ENCODE measurements at regions not wholly inside any gene's neighbourhood (a gene's known extent, or its start where the extent isn't known, plus 50 kb on each side); places are given as distances from the start of the nearest gene placed in this dataset.

DNA sequence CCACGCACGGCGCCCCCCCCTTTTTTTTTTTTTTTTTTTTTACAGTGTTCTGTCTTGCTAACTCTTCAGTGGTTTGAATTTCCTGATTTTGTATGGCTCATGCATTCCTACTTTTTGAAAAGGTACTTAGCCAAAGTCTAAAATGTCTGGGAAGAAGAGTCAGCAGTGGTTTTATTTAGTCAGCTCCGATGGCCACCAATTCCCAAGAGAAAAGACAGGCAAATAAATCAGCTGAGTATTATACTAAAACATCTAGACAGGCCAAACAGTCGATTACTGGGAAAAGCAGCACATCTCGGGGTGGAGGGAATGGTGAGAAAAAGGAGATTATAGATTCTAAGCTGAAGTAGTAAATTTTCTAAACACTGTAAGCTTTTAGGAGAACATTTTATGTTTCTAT lies 192.5 kb upstream of the ZRANB2 start:
- no peaks in the 10 kb centered on the region for H3K27me3 ChIP-seq (ENCODE audit: control insufficient read depth in 2 of 2, insufficient read depth in 1 of 2, low read length in 1 of 2)
- H3K27ac ChIP-seq (ENCODE audit: low read depth in 1 of 2, low read length in 1 of 2): no peak overlapping the region

DNA sequence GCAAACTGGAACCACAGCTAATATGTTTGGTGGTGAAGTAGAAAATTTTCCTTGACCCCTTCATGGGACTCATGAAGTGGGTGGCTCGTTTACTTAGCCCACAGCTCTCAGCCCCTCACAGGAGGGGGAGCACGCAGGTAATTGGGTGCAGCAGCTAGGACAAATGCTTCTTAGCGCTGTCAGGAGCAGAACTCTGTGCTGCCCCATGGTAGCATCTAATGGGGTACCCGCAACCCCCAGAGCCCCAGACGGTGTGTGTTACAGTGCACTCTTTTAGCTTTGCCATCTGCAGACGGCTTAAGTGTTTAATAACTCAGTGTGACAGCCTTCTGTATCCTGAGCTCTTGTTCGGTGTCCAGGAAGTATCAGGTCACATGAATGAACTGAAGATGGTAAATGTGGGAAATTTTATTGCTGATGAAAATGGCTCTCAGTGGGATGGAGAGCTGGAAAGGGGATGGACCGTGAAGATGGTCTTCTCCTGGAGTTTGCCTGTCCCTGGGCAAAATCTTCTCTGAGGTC lies 189.6 kb upstream of the ZRANB2 start:
- H3K27me3 ChIP-seq (ENCODE audit: control insufficient read depth in 2 of 2, insufficient read depth in 1 of 2, low read length in 1 of 2): no peaks in the 10 kb centered on the region

More for the DNA sequence above, 192.5 kb upstream of the ZRANB2 start:
- Histone ChIP-seq H3K4me1 (ENCODE audit: control insufficient read depth in 2 of 2, insufficient read depth in 2 of 2, low read length in 2 of 2) (no peaks in the 10 kb centered on the region), H3K9me3 (ENCODE audit: control insufficient read depth in 2 of 2, insufficient read depth in 1 of 2, low read length in 1 of 2) (no peaks in the 10 kb centered on the region), H3K36me3 (ENCODE audit: control insufficient read depth in 2 of 2, insufficient read depth in 2 of 2, low read length in 1 of 2) (no peaks in the 10 kb centered on the region), H3K4me3 (ENCODE audit: low read length in 2 of 2) (no peak overlapping the region)
- no peak for DNase-seq (ENCODE audit: low read depth in 6 of 9, low spot score in 9 of 9)
- WGBS: 94% methylated on average over 5 of the region's 6 CpGs

GRCh38 chr1:71269818-71270217 lies 189.0 kb upstream of the ZRANB2 start:
- 95% methylated on average over 1 of the region's 1 CpG for WGBS
- no peaks in the 10 kb centered on the region for H3K9me3 ChIP-seq (ENCODE audit: control insufficient read depth in 2 of 2, insufficient read depth in 1 of 2, low read length in 1 of 2)
- peak in 1 of 9 donors; percentile 0 for DNase-seq (ENCODE audit: low read depth in 6 of 9, low spot score in 9 of 9)
- no peaks in the 10 kb centered on the region for H3K27me3 ChIP-seq (ENCODE audit: control insufficient read depth in 2 of 2, insufficient read depth in 1 of 2, low read length in 1 of 2)
- H3K4me3 ChIP-seq (ENCODE audit: low read length in 2 of 2): no peak overlapping the region
- H3K27ac ChIP-seq (ENCODE audit: low read depth in 1 of 2, low read length in 1 of 2): no peak overlapping the region
- H3K36me3 ChIP-seq (ENCODE audit: control insufficient read depth in 2 of 2, insufficient read depth in 2 of 2, low read length in 1 of 2): no peaks in the 10 kb centered on the region
- no peaks in the 10 kb centered on the region for H3K4me1 ChIP-seq (ENCODE audit: control insufficient read depth in 2 of 2, insufficient read depth in 2 of 2, low read length in 2 of 2)

More for the DNA sequence above, 189.6 kb upstream of the ZRANB2 start:
- H3K4me1 ChIP-seq (ENCODE audit: control insufficient read depth in 2 of 2, insufficient read depth in 2 of 2, low read length in 2 of 2): no peaks in the 10 kb centered on the region
- no peaks in the 10 kb centered on the region for H3K36me3 ChIP-seq (ENCODE audit: control insufficient read depth in 2 of 2, insufficient read depth in 2 of 2, low read length in 1 of 2)
- WGBS: 91% methylated on average over 8 of the region's 8 CpGs
- DNase-seq (ENCODE audit: low read depth in 6 of 9, low spot score in 9 of 9): no peak
- no peak overlapping the region for H3K27ac ChIP-seq (ENCODE audit: low read depth in 1 of 2, low read length in 1 of 2)
- H3K4me3 ChIP-seq (ENCODE audit: low read length in 2 of 2): no peak overlapping the region
- no peaks in the 10 kb centered on the region for H3K9me3 ChIP-seq (ENCODE audit: control insufficient read depth in 2 of 2, insufficient read depth in 1 of 2, low read length in 1 of 2)

GRCh38 chr1:71269179-71269578 lies 188.3 kb upstream of the ZRANB2 start:
- no peaks in the 10 kb centered on the region for H3K27me3 ChIP-seq (ENCODE audit: control insufficient read depth in 2 of 2, insufficient read depth in 1 of 2, low read length in 1 of 2)
- no peaks in the 10 kb centered on the region for H3K4me1 ChIP-seq (ENCODE audit: control insufficient read depth in 2 of 2, insufficient read depth in 2 of 2, low read length in 2 of 2)
- WGBS: 90% methylated on average over 2 of the region's 2 CpGs
- no peak for DNase-seq (ENCODE audit: low read depth in 6 of 9, low spot score in 9 of 9)
- H3K27ac ChIP-seq (ENCODE audit: low read depth in 1 of 2, low read length in 1 of 2): no peak overlapping the region
- H3K4me3 ChIP-seq (ENCODE audit: low read length in 2 of 2): no peak overlapping the region
- no peaks in the 10 kb centered on the region for H3K36me3 ChIP-seq (ENCODE audit: control insufficient read depth in 2 of 2, insufficient read depth in 2 of 2, low read length in 1 of 2)
- no peaks in the 10 kb centered on the region for H3K9me3 ChIP-seq (ENCODE audit: control insufficient read depth in 2 of 2, insufficient read depth in 1 of 2, low read length in 1 of 2)

DNA sequence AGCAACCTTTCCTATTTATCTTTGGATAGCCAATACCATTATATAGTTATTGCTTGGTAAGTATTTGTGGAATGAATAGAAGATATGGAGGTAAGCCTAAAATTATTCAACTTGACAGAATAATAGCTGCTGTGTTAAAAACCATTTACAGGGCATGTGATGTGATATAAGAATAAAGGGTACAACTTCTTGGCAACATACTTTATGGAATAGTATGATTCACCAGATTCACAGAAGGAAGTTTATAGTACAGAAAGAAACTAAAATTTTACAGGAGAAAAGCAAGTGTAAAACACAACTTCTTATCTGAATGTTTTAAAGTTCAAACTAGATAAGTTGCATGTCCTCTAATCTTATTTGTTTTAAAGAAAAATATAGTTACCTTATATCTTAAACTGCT lies 186.4 kb upstream of the ZRANB2 start:
- H3K4me1 ChIP-seq (ENCODE audit: control insufficient read depth in 2 of 2, insufficient read depth in 2 of 2, low read length in 2 of 2): no peaks in the 10 kb centered on the region
- DNase-seq (ENCODE audit: low read depth in 6 of 9, low spot score in 9 of 9): no peak

DNA sequence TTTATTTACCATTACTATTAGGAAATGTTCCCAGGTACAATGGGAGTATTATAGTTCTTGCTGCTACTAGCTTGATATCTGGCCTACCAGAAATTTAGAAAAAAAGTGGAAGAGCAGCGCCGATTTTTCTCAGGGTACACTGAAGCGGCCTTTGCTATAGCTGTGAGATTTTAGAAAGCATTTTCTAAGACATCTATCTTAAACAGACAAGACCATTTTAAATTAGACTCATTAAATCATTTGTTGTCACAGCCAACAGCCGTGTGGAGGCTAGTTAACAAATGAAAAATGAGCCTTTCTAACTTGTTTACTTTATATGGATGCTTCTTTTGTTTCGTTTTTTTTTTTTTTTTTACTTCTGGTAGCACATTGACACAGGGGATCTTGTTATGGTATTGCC lies 183.2 kb upstream of the ZRANB2 start:
- H3K36me3 ChIP-seq (ENCODE audit: control insufficient read depth in 2 of 2, insufficient read depth in 2 of 2, low read length in 1 of 2): no peaks in the 10 kb centered on the region
- H3K4me3 ChIP-seq (ENCODE audit: low read length in 2 of 2): no peak overlapping the region
- H3K27ac ChIP-seq (ENCODE audit: low read depth in 1 of 2, low read length in 1 of 2): no peak overlapping the region
- WGBS: 90% methylated on average over 5 of the region's 5 CpGs
- DNase-seq (ENCODE audit: low read depth in 6 of 9, low spot score in 9 of 9): no peak
- H3K9me3 ChIP-seq (ENCODE audit: control insufficient read depth in 2 of 2, insufficient read depth in 1 of 2, low read length in 1 of 2): no peaks in the 10 kb centered on the region
- H3K27me3 ChIP-seq (ENCODE audit: control insufficient read depth in 2 of 2, insufficient read depth in 1 of 2, low read length in 1 of 2): no peaks in the 10 kb centered on the region
- no peaks in the 10 kb centered on the region for H3K4me1 ChIP-seq (ENCODE audit: control insufficient read depth in 2 of 2, insufficient read depth in 2 of 2, low read length in 2 of 2)

More for the DNA sequence above, 186.4 kb upstream of the ZRANB2 start:
- Histone ChIP-seq H3K27me3 (ENCODE audit: control insufficient read depth in 2 of 2, insufficient read depth in 1 of 2, low read length in 1 of 2) (no peaks in the 10 kb centered on the region), H3K36me3 (ENCODE audit: control insufficient read depth in 2 of 2, insufficient read depth in 2 of 2, low read length in 1 of 2) (no peaks in the 10 kb centered on the region), H3K27ac (ENCODE audit: low read depth in 1 of 2, low read length in 1 of 2) (no peak overlapping the region), H3K4me3 (ENCODE audit: low read length in 2 of 2) (no peak overlapping the region), H3K9me3 (ENCODE audit: control insufficient read depth in 2 of 2, insufficient read depth in 1 of 2, low read length in 1 of 2) (no peaks in the 10 kb centered on the region)

DNA sequence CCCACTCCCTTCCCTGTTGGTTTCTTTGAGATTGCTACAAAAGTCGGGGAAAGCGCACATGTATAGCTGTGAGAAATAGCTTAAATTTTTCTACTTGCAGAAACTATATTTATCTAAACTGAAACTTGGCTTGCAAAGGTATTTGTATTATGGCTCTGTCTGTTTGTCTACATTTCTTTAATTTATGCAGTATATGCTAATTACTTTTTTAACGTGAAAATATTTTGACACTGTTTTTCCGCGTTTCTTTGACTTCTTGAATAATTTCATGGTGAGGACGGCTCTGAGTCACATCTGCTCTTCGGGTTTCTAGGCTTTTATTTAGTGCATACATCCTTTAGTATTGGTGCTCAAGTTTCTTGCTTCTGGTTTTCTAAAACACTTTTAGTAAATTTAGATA lies 182.1 kb upstream of the ZRANB2 start:
- H3K36me3 ChIP-seq (ENCODE audit: control insufficient read depth in 2 of 2, insufficient read depth in 2 of 2, low read length in 1 of 2): no peaks in the 10 kb centered on the region
- WGBS: 79% methylated on average over 7 of the region's 7 CpGs
- DNase-seq (ENCODE audit: low read depth in 6 of 9, low spot score in 9 of 9): no peak
- H3K27ac ChIP-seq (ENCODE audit: low read depth in 1 of 2, low read length in 1 of 2): no peak overlapping the region
- H3K27me3 ChIP-seq (ENCODE audit: control insufficient read depth in 2 of 2, insufficient read depth in 1 of 2, low read length in 1 of 2): no peaks in the 10 kb centered on the region
- no peaks in the 10 kb centered on the region for H3K4me1 ChIP-seq (ENCODE audit: control insufficient read depth in 2 of 2, insufficient read depth in 2 of 2, low read length in 2 of 2)
- H3K9me3 ChIP-seq (ENCODE audit: control insufficient read depth in 2 of 2, insufficient read depth in 1 of 2, low read length in 1 of 2): no peaks in the 10 kb centered on the region
- no peak overlapping the region for H3K4me3 ChIP-seq (ENCODE audit: low read length in 2 of 2)

DNA sequence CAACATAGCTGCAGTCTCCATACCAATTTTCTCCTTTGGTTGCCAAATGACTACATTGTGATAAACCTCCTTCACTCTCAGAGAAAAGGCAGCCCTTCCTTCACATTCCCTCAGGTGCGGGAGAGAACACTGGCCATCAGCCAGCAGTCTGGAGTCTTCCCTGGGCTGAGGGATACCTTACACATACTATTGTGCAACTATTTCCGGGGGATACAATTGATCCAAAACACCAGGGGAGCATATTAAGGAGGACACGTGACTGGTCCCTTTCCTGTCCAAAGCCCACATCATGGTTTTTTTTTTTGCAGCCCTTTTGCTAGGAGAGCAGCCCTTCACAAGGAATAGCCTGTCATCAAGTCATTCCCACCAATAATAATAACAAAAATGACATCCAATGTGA lies 172.1 kb upstream of the ZRANB2 start:
- Histone ChIP-seq H3K36me3 (ENCODE audit: control insufficient read depth in 2 of 2, insufficient read depth in 2 of 2, low read length in 1 of 2) (no peaks in the 10 kb centered on the region), H3K27me3 (ENCODE audit: control insufficient read depth in 2 of 2, insufficient read depth in 1 of 2, low read length in 1 of 2) (no peaks in the 10 kb centered on the region), H3K9me3 (ENCODE audit: control insufficient read depth in 2 of 2, insufficient read depth in 1 of 2, low read length in 1 of 2) (no peaks in the 10 kb centered on the region), H3K27ac (ENCODE audit: low read depth in 1 of 2, low read length in 1 of 2) (no peak overlapping the region), H3K4me3 (ENCODE audit: low read length in 2 of 2) (no peak overlapping the region), H3K4me1 (ENCODE audit: control insufficient read depth in 2 of 2, insufficient read depth in 2 of 2, low read length in 2 of 2) (no peaks in the 10 kb centered on the region)
- WGBS: 82% methylated on average over 3 of the region's 3 CpGs
- DNase-seq (ENCODE audit: low read depth in 6 of 9, low spot score in 9 of 9): no peak

DNA sequence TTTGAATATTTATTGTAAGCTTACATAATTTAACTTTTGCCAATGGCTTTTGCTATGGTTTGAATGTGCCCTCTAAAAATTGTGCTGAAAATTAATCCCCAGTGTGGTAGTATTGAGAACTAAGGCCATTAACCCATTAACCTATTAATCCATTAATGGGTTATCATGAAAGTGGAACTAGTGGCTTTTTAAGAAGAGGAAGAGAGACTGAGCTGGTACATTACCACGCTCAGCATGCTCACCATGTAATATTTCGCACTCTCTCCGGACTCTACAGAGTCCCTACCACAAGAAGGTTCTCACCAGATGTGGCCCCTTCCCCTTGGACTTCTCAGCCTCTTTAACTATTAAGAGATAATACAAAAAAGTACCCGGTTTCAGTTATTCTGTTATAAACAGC lies 164.4 kb upstream of the ZRANB2 start:
- no peak for DNase-seq (ENCODE audit: low read depth in 6 of 9, low spot score in 9 of 9)
- WGBS: 96% methylated on average over 4 of the region's 4 CpGs
- Histone ChIP-seq H3K4me1 (ENCODE audit: control insufficient read depth in 2 of 2, insufficient read depth in 2 of 2, low read length in 2 of 2) (no peaks in the 10 kb centered on the region), H3K27ac (ENCODE audit: low read depth in 1 of 2, low read length in 1 of 2) (no peak overlapping the region), H3K9me3 (ENCODE audit: control insufficient read depth in 2 of 2, insufficient read depth in 1 of 2, low read length in 1 of 2) (no peaks in the 10 kb centered on the region), H3K4me3 (ENCODE audit: low read length in 2 of 2) (no peak overlapping the region), H3K36me3 (ENCODE audit: control insufficient read depth in 2 of 2, insufficient read depth in 2 of 2, low read length in 1 of 2) (no peaks in the 10 kb centered on the region), H3K27me3 (ENCODE audit: control insufficient read depth in 2 of 2, insufficient read depth in 1 of 2, low read length in 1 of 2) (no peaks in the 10 kb centered on the region)

DNA sequence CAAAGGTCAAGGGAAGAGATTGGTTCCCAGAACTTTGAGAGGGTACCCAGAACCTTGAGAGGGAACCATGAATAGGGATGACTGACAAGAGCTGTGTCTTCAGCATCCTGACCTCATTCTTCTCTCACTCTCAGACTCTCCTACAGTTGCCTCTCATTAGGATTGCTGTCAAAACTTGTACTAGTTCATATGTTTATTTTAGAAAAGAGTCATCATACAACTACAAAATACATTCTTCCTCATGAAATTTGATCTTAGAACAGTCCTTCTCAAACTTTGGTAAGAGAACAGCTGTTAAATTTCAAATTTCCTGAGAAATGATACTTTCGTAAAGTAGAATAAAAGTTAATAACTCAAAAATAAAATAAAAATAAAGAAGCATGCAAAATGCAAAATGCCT lies 161.4 kb upstream of the ZRANB2 start:
- no peak overlapping the region for H3K4me3 ChIP-seq (ENCODE audit: low read length in 2 of 2)
- 95% methylated on average over 1 of the region's 1 CpG for WGBS
- no peaks in the 10 kb centered on the region for H3K36me3 ChIP-seq (ENCODE audit: control insufficient read depth in 2 of 2, insufficient read depth in 2 of 2, low read length in 1 of 2)
- H3K27me3 ChIP-seq (ENCODE audit: control insufficient read depth in 2 of 2, insufficient read depth in 1 of 2, low read length in 1 of 2): no peaks in the 10 kb centered on the region
- no peak for DNase-seq (ENCODE audit: low read depth in 6 of 9, low spot score in 9 of 9)
- H3K9me3 ChIP-seq (ENCODE audit: control insufficient read depth in 2 of 2, insufficient read depth in 1 of 2, low read length in 1 of 2): no peaks in the 10 kb centered on the region
- H3K27ac ChIP-seq (ENCODE audit: low read depth in 1 of 2, low read length in 1 of 2): no peak overlapping the region
- H3K4me1 ChIP-seq (ENCODE audit: control insufficient read depth in 2 of 2, insufficient read depth in 2 of 2, low read length in 2 of 2): no peaks in the 10 kb centered on the region

All from thymus (tissue), 11 donors.